Neural crest cell (in vitro differentiated cells): ENCODE measurements at regions not wholly inside any gene's neighbourhood (a gene's known extent, or its start where the extent isn't known, plus 50 kb on each side); places are given as distances from the start of the nearest gene placed in this dataset.

ENCODE experiments used
- DNase-seq: peaks from one replicate; pipeline ENCODE4 v3.0.0; 2021; ENCODE audit warnings: low read depth, mixed read lengths, low spot score
- H3K27ac Mint-ChIP-seq: one replicate; pipeline ENCODE4 v1.8.0; 2021; ENCODE audit warnings: mild to moderate bottlenecking, mixed read lengths; ENCODE audit not compliant: unreplicated experiment
- H3K27me3 Mint-ChIP-seq: 2 replicates; pipeline ENCODE4 v1.8.0; 2021; ENCODE audit warnings: low read depth, mild to moderate bottlenecking, mixed read lengths
- H3K36me3 Mint-ChIP-seq: 2 replicates; pipeline ENCODE4 v1.8.0; 2021; ENCODE audit warnings: low read depth, mild to moderate bottlenecking, mixed read lengths
- H3K4me1 Mint-ChIP-seq: 2 replicates; pipeline ENCODE4 v1.8.0; 2021; ENCODE audit warnings: mixed read lengths
- H3K4me3 Mint-ChIP-seq: one replicate; pipeline ENCODE4 v1.8.0; 2021; ENCODE audit warnings: mild to moderate bottlenecking, mixed read lengths
- H3K9me3 Mint-ChIP-seq: 2 replicates; pipeline ENCODE4 v1.8.0; 2021; ENCODE audit warnings: mixed read lengths
- CTCF ChIP-seq: fragments of 200-600 bp; sonication (generic); conservative IDR thresholded peaks from 2 replicates; pipeline ENCODE4 v1.5.0; 2021; ENCODE audit warnings: antibody characterized with exemption, mild to moderate bottlenecking

GRCh38 chr18:73645160-73645715 is 502.4 kb downstream of the FBXO15 start:
- Mint-ChIP-seq H3K4me3 (no peak overlapping the region), H3K9me3 (no peaks in the 10 kb centered on the region), H3K36me3 (no peaks in the 10 kb centered on the region), H3K27ac (no peak overlapping the region), H3K4me1 (peaks cover 4% of the 10 kb centered on the region), H3K27me3 (no peaks in the 10 kb centered on the region)
- no peak for TF ChIP-seq CTCF
- no peak for DNase-seq

GRCh38 chr18:73639788-73640187 is 507.8 kb downstream of the FBXO15 start:
- Mint-ChIP-seq H3K4me3 (no peak overlapping the region), H3K9me3 (no peaks in the 10 kb centered on the region), H3K36me3 (no peaks in the 10 kb centered on the region), H3K27ac (no peak overlapping the region), H3K4me1 (no peaks in the 10 kb centered on the region), H3K27me3 (no peaks in the 10 kb centered on the region)
- TF ChIP-seq CTCF: no peak
- no peak for DNase-seq

- Mint-ChIP-seq H3K4me3 (no peak overlapping the region), H3K36me3 (no peaks in the 10 kb centered on the region), H3K27me3 (no peaks in the 10 kb centered on the region), H3K27ac (no peak overlapping the region), H3K4me1 (no peaks in the 10 kb centered on the region), H3K9me3 (no peaks in the 10 kb centered on the region)
- DNase-seq: no peak
- TF ChIP-seq CTCF: no peak
These were observed 508.9 kb downstream of the FBXO15 start for GRCh38 chr18:73638709-73639108.

- no peak for TF ChIP-seq CTCF
These were observed 511.3 kb downstream of the FBXO15 start for GRCh38 chr18:73636355-73636754.

GRCh38 chr18:73626859-73627258 is 520.8 kb downstream of the FBXO15 start:
- no peak overlapping the region for H3K4me3 Mint-ChIP-seq
- H3K9me3 Mint-ChIP-seq: peaks cover 3% of the 10 kb centered on the region
- H3K27me3 Mint-ChIP-seq: no peaks in the 10 kb centered on the region
- DNase-seq: no peak
- TF ChIP-seq CTCF: no peak
- H3K4me1 Mint-ChIP-seq: no peaks in the 10 kb centered on the region
- no peaks in the 10 kb centered on the region for H3K36me3 Mint-ChIP-seq
- no peak overlapping the region for H3K27ac Mint-ChIP-seq

More at GRCh38 chr18:73636355-73636754, 511.3 kb downstream of the FBXO15 start:
- DNase-seq: no peak
- no peaks in the 10 kb centered on the region for H3K4me1 Mint-ChIP-seq
- H3K27me3 Mint-ChIP-seq: no peaks in the 10 kb centered on the region
- H3K4me3 Mint-ChIP-seq: no peak overlapping the region
- H3K9me3 Mint-ChIP-seq: no peaks in the 10 kb centered on the region
- no peak overlapping the region for H3K27ac Mint-ChIP-seq
- H3K36me3 Mint-ChIP-seq: no peaks in the 10 kb centered on the region

- Mint-ChIP-seq H3K27me3 (no peaks in the 10 kb centered on the region), H3K4me1 (no peaks in the 10 kb centered on the region), H3K36me3 (no peaks in the 10 kb centered on the region), H3K9me3 (peaks cover 3% of the 10 kb centered on the region), H3K4me3 (no peak overlapping the region), H3K27ac (no peak overlapping the region)
- DNase-seq: no peak
- TF ChIP-seq CTCF: no peak
These were observed 521.4 kb downstream of the FBXO15 start for GRCh38 chr18:73626221-73626620.
